Tibial nerve (tissue), 4 donors: ENCODE measurements at regions not wholly inside any gene's neighbourhood (a gene's known extent, or its start where the extent isn't known, plus 50 kb on each side); places are given as distances from the start of the nearest gene placed in this dataset.

Source experiments
- EP300 ChIP-seq, 2 donors: sonication (generic); formaldehyde crosslinking; IDR thresholded peaks; one replicate each; pipeline ENCODE4 v1.6.1; 2017; ENCODE audit warnings: antibody characterized with exemption in 2 of 2, mild to moderate bottlenecking in 1 of 2
- POLR2A ChIP-seq, 2 donors: fragments of 450-650 bp; IDR thresholded peaks; one replicate each; pipeline ENCODE4 v1.6.1; 2017; ENCODE audit warnings: antibody characterized with exemption in 2 of 2, mild to moderate bottlenecking in 2 of 2, moderate library complexity in 2 of 2
- TF ChIP-seq, protein P1 (sequence below), 5 experiments: fragments of 200-600 bp in 3 of 5; fragments of 450-650 bp in 2 of 5; sonication (generic) in 3 of 5; IDR thresholded peaks; one replicate each; pipeline ENCODE4 v1.5.1; 2016 to 2019; ENCODE audit warnings: antibody characterized with exemption in 5 of 5, mild to moderate bottlenecking in 3 of 5, moderate library complexity in 2 of 5

DNA sequence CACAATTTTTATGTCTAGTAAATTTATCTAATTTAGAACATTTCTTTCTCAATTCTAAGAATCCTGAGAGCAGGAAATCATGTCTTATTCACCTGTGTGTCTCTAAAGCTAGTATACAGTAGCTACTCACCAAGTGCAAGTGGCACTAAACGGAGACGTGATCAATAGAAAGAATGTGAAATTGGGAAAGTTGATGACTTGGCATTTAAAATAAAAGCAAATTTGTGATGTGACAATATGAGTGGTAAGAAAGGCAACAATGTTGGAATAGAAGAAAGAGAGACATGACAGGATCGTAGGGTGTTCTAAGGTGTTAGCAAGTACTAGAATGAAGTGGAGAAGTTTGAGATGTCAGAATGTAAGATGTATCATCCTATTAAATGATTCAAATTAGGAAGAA lies 725.9 kb downstream of the BCKDHB start:
- TF ChIP-seq, protein P1, sequence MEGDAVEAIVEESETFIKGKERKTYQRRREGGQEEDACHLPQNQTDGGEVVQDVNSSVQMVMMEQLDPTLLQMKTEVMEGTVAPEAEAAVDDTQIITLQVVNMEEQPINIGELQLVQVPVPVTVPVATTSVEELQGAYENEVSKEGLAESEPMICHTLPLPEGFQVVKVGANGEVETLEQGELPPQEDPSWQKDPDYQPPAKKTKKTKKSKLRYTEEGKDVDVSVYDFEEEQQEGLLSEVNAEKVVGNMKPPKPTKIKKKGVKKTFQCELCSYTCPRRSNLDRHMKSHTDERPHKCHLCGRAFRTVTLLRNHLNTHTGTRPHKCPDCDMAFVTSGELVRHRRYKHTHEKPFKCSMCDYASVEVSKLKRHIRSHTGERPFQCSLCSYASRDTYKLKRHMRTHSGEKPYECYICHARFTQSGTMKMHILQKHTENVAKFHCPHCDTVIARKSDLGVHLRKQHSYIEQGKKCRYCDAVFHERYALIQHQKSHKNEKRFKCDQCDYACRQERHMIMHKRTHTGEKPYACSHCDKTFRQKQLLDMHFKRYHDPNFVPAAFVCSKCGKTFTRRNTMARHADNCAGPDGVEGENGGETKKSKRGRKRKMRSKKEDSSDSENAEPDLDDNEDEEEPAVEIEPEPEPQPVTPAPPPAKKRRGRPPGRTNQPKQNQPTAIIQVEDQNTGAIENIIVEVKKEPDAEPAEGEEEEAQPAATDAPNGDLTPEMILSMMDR (IDR thresholded peaks at IDR 0.05), result no peak
- TF ChIP-seq POLR2A (IDR thresholded peaks at IDR 0.05) (no peak), EP300 (IDR thresholded peaks at IDR 0.05) (no peak)
